GM12801 (cell line): ENCODE measurements at regions not wholly inside any gene's neighbourhood (a gene's known extent, or its start where the extent isn't known, plus 50 kb on each side); places are given as distances from the start of the nearest gene placed in this dataset.

Source experiments
- CTCF ChIP-seq: IDR thresholded peaks from one replicate; pipeline ENCODE4 v1.5.1; 2011; ENCODE audit warnings: control low read depth; ENCODE audit not compliant: insufficient read length; ENCODE audit errors: extremely low read depth

DNA sequence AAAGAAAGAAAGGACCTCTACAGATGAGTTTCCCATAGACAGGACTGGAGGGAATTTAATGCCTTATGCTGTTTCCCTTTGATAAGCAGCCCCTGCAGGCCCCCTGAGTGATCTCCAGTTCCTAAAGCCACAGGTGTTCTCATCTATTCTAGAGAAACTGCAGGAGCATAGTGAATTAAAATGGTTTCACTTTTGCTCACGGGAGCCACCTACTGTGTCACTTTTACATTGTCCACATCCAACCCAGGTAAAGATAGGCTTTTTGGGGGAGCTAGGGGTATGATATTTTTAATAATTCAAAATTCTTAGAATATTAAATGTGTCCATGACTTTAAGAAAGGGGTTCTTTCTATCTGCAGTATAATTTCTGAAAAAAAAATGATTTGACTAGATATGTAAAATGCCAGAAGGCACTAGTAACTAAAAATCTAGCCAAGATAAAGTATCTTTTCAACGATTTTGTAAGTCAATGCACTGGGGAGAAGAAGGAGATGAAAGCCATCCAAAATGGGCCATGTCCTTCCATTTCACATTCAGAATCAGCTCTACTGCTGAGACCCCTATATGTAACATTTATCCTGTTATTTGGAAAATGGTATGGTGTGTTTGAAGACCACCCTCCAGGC, 267.3 kb upstream of the DUSP10 start:
- TF ChIP-seq CTCF = no peak

DNA sequence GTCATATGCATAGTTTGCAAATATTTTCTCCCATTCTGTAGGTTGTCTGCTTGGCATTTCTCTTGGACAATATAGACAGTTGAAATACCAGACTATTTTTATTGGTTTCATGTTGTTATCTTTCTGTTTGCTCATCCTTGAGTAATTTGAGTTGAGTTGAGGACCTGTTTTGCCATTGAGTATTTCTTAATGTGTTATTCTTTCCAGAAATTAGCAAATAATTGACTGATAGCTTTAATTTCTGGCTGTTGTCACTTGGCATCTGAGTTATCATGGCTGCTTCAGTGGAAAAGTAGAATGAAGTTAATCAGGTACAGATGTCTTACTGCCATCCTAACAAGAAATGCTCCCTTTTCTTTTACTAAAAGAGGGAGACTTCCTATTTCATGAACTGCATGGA, 264.8 kb upstream of the DUSP10 start:
- no peak for TF ChIP-seq CTCF

GRCh38 chr1:222004784-222005183, 262.9 kb upstream of the DUSP10 start:
- TF ChIP-seq CTCF = no peak

GRCh38 chr1:222004034-222004433, 262.1 kb upstream of the DUSP10 start:
- no peak for TF ChIP-seq CTCF

DNA sequence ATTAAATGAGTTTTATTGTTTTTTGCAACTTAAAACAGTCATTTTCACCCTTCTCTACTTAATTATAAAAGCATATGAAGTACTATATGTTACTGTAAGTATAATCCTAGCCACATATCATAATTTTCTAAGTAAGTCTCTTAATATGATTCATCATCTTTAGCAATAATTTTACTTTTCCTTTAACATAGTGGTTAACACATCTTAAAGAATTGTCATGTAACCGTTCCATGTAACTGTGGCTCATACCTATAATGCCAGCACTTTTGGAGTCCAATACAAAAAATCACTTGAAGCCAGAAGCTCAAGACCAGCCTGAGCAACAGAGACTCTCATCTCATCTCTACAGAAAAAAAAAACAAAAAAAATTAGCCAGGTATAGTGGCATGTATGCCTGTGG, 260.6 kb upstream of the DUSP10 start:
- TF ChIP-seq CTCF = no peak

DNA sequence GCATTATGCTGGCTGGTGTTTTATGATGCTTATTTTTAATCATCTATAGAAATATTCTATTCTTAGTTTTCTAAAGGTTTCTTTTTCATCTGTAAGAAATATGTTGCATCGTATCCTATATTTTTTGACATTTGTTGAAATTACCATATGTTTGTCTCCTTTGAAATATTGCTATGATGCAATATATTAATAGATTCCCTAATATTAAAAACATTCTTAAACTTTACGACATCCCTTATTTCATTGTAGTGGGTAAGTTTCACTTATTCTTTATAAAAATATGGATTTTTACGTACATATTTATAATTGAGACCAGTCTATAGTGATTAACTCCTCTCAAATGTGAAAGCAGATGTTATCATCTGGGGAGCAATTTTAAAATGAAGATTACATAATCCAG, 258.2 kb upstream of the DUSP10 start:
- TF ChIP-seq CTCF = no peak

DNA sequence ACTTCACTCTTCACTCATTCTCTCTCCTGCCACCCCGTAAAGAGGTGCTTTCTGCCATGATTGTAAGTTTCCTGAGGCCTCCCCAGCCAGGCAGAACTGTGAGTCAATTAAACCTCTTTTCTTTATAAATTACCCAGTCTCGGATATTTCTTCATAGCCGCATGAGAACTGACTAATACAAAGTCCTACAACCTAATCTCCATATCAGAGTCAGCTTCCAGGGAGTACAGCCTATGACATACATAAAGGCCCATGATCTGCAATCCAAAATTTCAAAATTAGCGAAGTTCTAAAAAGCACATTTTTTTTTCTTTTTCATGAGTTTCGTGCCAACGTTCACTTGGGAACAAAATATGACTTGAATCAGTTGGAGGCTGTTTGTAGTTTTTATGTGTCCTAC, 256.9 kb upstream of the DUSP10 start:
- no peak for TF ChIP-seq CTCF
